H9 (cell line): ENCODE measurements at regions not wholly inside any gene's neighbourhood (a gene's known extent, or its start where the extent isn't known, plus 50 kb on each side); places are given as distances from the start of the nearest gene placed in this dataset.

ENCODE experiments used
- DNase-seq: peaks from one replicate; pipeline ENCODE4 v3.0.0-alpha.2; 2017
- H2AFZ ChIP-seq: one replicate; pipeline ENCODE4 v1.6.1; 2013; ENCODE audit warnings: mild to moderate bottlenecking, low read length, control low read depth, moderate library complexity
- H2AK5ac ChIP-seq: 2 replicates; pipeline ENCODE4 v1.6.1; 2013; ENCODE audit warnings: low read length, control low read depth, mixed read lengths; ENCODE audit not compliant: insufficient read length
- H2BK120ac ChIP-seq: one replicate; pipeline ENCODE4 v1.6.1; 2013; ENCODE audit warnings: low read depth, mild to moderate bottlenecking, low read length, control low read depth, inconsistent platforms; ENCODE audit not compliant: poor library complexity, severe bottlenecking
- H2BK12ac ChIP-seq: 2 replicates; pipeline ENCODE4 v1.6.1; 2013; ENCODE audit warnings: low read length, control low read depth, mixed read lengths, low read depth; ENCODE audit not compliant: insufficient read length
- H2BK15ac ChIP-seq: 2 replicates; pipeline ENCODE4 v1.6.1; 2013; ENCODE audit warnings: low read depth, low read length, control low read depth
- H2BK20ac ChIP-seq: one replicate; pipeline ENCODE4 v1.6.1; 2013; ENCODE audit warnings: low read depth, mild to moderate bottlenecking, low read length, control low read depth, inconsistent platforms; ENCODE audit not compliant: poor library complexity, severe bottlenecking
- H2BK5ac ChIP-seq: 2 replicates; pipeline ENCODE4 v1.6.1; 2013; ENCODE audit warnings: low read length, control low read depth, mixed read lengths; ENCODE audit not compliant: insufficient read length
- H3K14ac ChIP-seq: 2 replicates; pipeline ENCODE4 v1.6.1; 2013; ENCODE audit warnings: low read length, control low read depth; ENCODE audit not compliant: insufficient read depth
- H3K18ac ChIP-seq: 2 replicates; pipeline ENCODE4 v1.6.1; 2013; ENCODE audit warnings: low read depth, mild to moderate bottlenecking, mixed read lengths, low read length, control low read depth; ENCODE audit not compliant: insufficient read length
- H3K23ac ChIP-seq: 2 replicates; pipeline ENCODE4 v1.6.1; 2013; ENCODE audit warnings: low read length, control low read depth, mixed read lengths, low read depth; ENCODE audit not compliant: insufficient read length
- H3K23me2 ChIP-seq: 2 replicates; pipeline ENCODE4 v1.6.1; 2013; ENCODE audit warnings: low read depth, mild to moderate bottlenecking, mixed read lengths, low read length, control low read depth; ENCODE audit not compliant: insufficient read length, poor library complexity, severe bottlenecking
- H3K27ac ChIP-seq: 2 replicates; pipeline ENCODE4 v1.5.1; 2013; ENCODE audit warnings: low read length, control low read depth, mixed read lengths, low read depth; ENCODE audit not compliant: insufficient read length
- H3K27me3 ChIP-seq: 2 replicates; pipeline ENCODE4 v1.6.1; 2013; ENCODE audit warnings: low read length, control low read depth, inconsistent platforms; ENCODE audit not compliant: insufficient read depth
- H3K4ac ChIP-seq: 2 replicates; pipeline ENCODE4 v1.6.1; 2013; ENCODE audit warnings: low read depth, mild to moderate bottlenecking, control low read depth, inconsistent platforms, low read length, moderate library complexity
- H3K4me1 ChIP-seq: 2 replicates; pipeline ENCODE4 v1.6.1; 2013; ENCODE audit warnings: low read length, control low read depth, inconsistent platforms; ENCODE audit not compliant: insufficient read depth
- H3K4me2 ChIP-seq: 2 replicates; pipeline ENCODE4 v1.6.1; 2013; ENCODE audit warnings: low read length, control low read depth, mixed read lengths; ENCODE audit not compliant: insufficient read length, insufficient read depth
- H3K56ac ChIP-seq: 2 replicates; pipeline ENCODE4 v1.6.1; 2013; ENCODE audit warnings: low read depth, mild to moderate bottlenecking, mixed read lengths, low read length, control low read depth; ENCODE audit not compliant: insufficient read length
- H3K79me1 ChIP-seq: 2 replicates; pipeline ENCODE4 v1.6.1; 2013; ENCODE audit warnings: low read depth, mild to moderate bottlenecking, moderate library complexity, low read length, control low read depth, inconsistent platforms; ENCODE audit not compliant: insufficient read depth, poor library complexity, severe bottlenecking
- H3K79me2 ChIP-seq: 2 replicates; pipeline ENCODE4 v1.6.1; 2013; ENCODE audit warnings: low read length, control low read depth, inconsistent platforms; ENCODE audit not compliant: insufficient read depth
- H3K9ac ChIP-seq: 2 replicates; pipeline ENCODE4 v1.6.1; 2013; ENCODE audit warnings: low read length, control low read depth, mixed read lengths; ENCODE audit not compliant: insufficient read length; ENCODE audit errors: extremely low read depth
- H3K9me3 ChIP-seq: one replicate; pipeline ENCODE4 v1.6.1; 2013; ENCODE audit warnings: low read depth, low read length, inconsistent platforms; ENCODE audit not compliant: control insufficient read depth
- H3T11ph ChIP-seq: one replicate; pipeline ENCODE4 v1.6.1; 2013; ENCODE audit warnings: mild to moderate bottlenecking, low read length, control low read depth, inconsistent platforms
- H4K20me1 ChIP-seq: one replicate; pipeline ENCODE4 v1.6.1; 2013; ENCODE audit not compliant: control insufficient read depth, insufficient read length, insufficient read depth
- H4K5ac ChIP-seq: 2 replicates; pipeline ENCODE4 v1.6.1; 2013; ENCODE audit warnings: low read depth, mild to moderate bottlenecking, mixed read lengths, low read length, control low read depth; ENCODE audit not compliant: insufficient read length
- H4K8ac ChIP-seq: replicated peaks from 2 replicates; pipeline ENCODE4 v1.6.1; 2013; ENCODE audit warnings: low read length, control low read depth, mixed read lengths, low read depth; ENCODE audit not compliant: insufficient read length
- H4K91ac ChIP-seq: 2 replicates; pipeline ENCODE4 v1.6.1; 2013; ENCODE audit warnings: low read depth, mild to moderate bottlenecking, moderate library complexity, mixed read lengths, low read length, control low read depth; ENCODE audit not compliant: insufficient read length
- H3K27ac Mint-ChIP-seq, 3 experiments: 2 replicates in 2 of 3; 3 replicates in 1 of 3; pipeline ENCODE4 v1.8.0; 2020 to 2021; ENCODE audit warnings: mixed read lengths in 3 of 3, mild to moderate bottlenecking in 1 of 3, moderate library complexity in 1 of 3
- H3K27me3 Mint-ChIP-seq: 2 replicates; pipeline ENCODE4 v1.8.0; 2021; ENCODE audit warnings: low read depth, mild to moderate bottlenecking, moderate library complexity, mixed read lengths
- H3K36me3 Mint-ChIP-seq, 3 experiments: 2 replicates in 2 of 3; 3 replicates in 1 of 3; pipeline ENCODE4 v1.8.0; 2020 to 2021; ENCODE audit warnings: low read depth in 3 of 3, mixed read lengths in 3 of 3; ENCODE audit not compliant: insufficient read depth in 1 of 3
- H3K4me1 Mint-ChIP-seq, 2 experiments: 2 replicates each; pipeline ENCODE4 v1.8.0; 2020; ENCODE audit warnings: mixed read lengths in 2 of 2
- H3K4me3 Mint-ChIP-seq, 2 experiments: 2 replicates in 1 of 2; 3 replicates in 1 of 2; pipeline ENCODE4 v1.8.0; 2020 to 2021; ENCODE audit warnings: mild to moderate bottlenecking in 2 of 2, mixed read lengths in 2 of 2, moderate library complexity in 1 of 2
- H3K9me3 Mint-ChIP-seq, 2 experiments: 2 replicates in 1 of 2; 3 replicates in 1 of 2; pipeline ENCODE4 v1.8.0; 2020; ENCODE audit warnings: mild to moderate bottlenecking in 2 of 2, mixed read lengths in 2 of 2, moderate library complexity in 1 of 2
- WGBS: extraction: QIAGEN DNeasy Blood & Tissue Kit; methylation state at CpG from one replicate; pipeline ENCODE4 v1.1.7; 2013; ENCODE audit warnings: missing lambda C conversion rate, low lambda C conversion rate, mixed read lengths; ENCODE audit not compliant: insufficient read length; ENCODE audit errors: extremely low coverage; 5-methylcytosine and 5-hydroxymethylcytosine counted together
- TF ChIP-seq, protein P1 (sequence below): fragments of 200-600 bp; sonication (generic); conservative IDR thresholded peaks from 3 replicates; pipeline ENCODE4 v1.8.0; 2021; ENCODE audit warnings: antibody characterized with exemption, mild to moderate bottlenecking

- WGBS: no CpG with 5 or more reads among the region's 2 CpGs
- no peaks in the 10 kb centered on the region for H3K9me3 Mint-ChIP-seq
Observed at GRCh38 chr16:26648851-26649250, 417.9 kb upstream of the C16orf82 start.

More at GRCh38 chr16:26648851-26649250, 417.9 kb upstream of the C16orf82 start:
- H2AFZ ChIP-seq: no peak overlapping the region
- no peak overlapping the region for H4K91ac ChIP-seq
- H3K36me3 Mint-ChIP-seq: no peaks in the 10 kb centered on the region
- H3K4me1 ChIP-seq: no peaks in the 10 kb centered on the region
- no peaks in the 10 kb centered on the region for H3K79me2 ChIP-seq
- H3K18ac ChIP-seq: no peak overlapping the region
- H4K20me1 ChIP-seq: no peaks in the 10 kb centered on the region
- peak overlapping the region in 1 of 3 experiments; percentile 40; a peak in 1 of 7 replicates for H3K27ac Mint-ChIP-seq
- no peaks in the 10 kb centered on the region for H3K79me1 ChIP-seq
- no peak overlapping the region for H2AK5ac ChIP-seq
- H3K27me3 Mint-ChIP-seq: peaks cover 8% of the 10 kb centered on the region
- no peak overlapping the region for H4K8ac ChIP-seq
- peak overlapping the region; percentile 24; the same call in 1 of the 2 replicates for H3K14ac ChIP-seq
- no peak overlapping the region for H3K4me3 Mint-ChIP-seq
- DNase-seq: no peak
- H2BK15ac ChIP-seq: no peak overlapping the region
- no peak overlapping the region for H3K4ac ChIP-seq
- no peak overlapping the region for H3K23ac ChIP-seq
- no peak overlapping the region for H2BK20ac ChIP-seq
- H4K5ac ChIP-seq: no peak overlapping the region
- no peak overlapping the region for H3T11ph ChIP-seq
- H3K23me2 ChIP-seq: no peaks in the 10 kb centered on the region
- H3K56ac ChIP-seq: no peak overlapping the region
- H3K9me3 ChIP-seq: no peaks in the 10 kb centered on the region
- H2BK12ac ChIP-seq: no peak overlapping the region
- no peak overlapping the region for H2BK5ac ChIP-seq
- no peaks in the 10 kb centered on the region for H3K27me3 ChIP-seq
- H3K4me2 ChIP-seq: no peak overlapping the region
- no peak overlapping the region for H3K9ac ChIP-seq
- H2BK120ac ChIP-seq: no peak overlapping the region
- H3K4me1 Mint-ChIP-seq: no peaks in the 10 kb centered on the region; a peak in 1 of 4 replicates
- TF ChIP-seq, protein P1, sequence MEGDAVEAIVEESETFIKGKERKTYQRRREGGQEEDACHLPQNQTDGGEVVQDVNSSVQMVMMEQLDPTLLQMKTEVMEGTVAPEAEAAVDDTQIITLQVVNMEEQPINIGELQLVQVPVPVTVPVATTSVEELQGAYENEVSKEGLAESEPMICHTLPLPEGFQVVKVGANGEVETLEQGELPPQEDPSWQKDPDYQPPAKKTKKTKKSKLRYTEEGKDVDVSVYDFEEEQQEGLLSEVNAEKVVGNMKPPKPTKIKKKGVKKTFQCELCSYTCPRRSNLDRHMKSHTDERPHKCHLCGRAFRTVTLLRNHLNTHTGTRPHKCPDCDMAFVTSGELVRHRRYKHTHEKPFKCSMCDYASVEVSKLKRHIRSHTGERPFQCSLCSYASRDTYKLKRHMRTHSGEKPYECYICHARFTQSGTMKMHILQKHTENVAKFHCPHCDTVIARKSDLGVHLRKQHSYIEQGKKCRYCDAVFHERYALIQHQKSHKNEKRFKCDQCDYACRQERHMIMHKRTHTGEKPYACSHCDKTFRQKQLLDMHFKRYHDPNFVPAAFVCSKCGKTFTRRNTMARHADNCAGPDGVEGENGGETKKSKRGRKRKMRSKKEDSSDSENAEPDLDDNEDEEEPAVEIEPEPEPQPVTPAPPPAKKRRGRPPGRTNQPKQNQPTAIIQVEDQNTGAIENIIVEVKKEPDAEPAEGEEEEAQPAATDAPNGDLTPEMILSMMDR: no peak
- H3K27ac ChIP-seq: no peak overlapping the region
